NT2/D1 (cell line): ENCODE measurements at regions not wholly inside any gene's neighbourhood (a gene's known extent, or its start where the extent isn't known, plus 50 kb on each side); places are given as distances from the start of the nearest gene placed in this dataset.

Source experiments
- YY1 ChIP-seq: IDR thresholded peaks from 2 replicates; pipeline ENCODE4 v1.6.1; 2011; ENCODE audit not compliant: insufficient read length, insufficient read depth
- ZNF274 ChIP-seq: IDR thresholded peaks from 2 replicates; pipeline ENCODE4 v1.6.1; 2011; ENCODE audit warnings: mild to moderate bottlenecking, low read depth, low read length

DNA sequence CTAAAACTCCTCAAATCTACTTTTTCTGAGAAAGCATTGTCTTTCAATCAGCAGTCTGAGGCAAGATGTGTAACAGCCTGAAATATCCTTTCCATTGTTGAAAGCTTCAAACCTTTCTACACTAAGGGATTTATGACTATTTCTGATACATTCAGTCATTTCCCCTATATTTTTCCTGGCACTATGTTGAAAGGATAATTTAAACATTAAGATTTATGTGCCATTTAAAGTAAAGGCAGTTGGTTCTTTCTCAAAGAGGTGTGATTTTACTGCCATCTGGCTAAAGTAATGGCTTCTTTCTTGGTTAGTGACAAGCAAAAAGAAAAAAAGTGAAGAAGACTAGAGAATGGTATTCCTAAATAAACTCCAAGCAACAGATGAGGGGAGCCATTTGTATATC, 249.6 kb upstream of the COL8A1 start:
- TF ChIP-seq YY1 (no peak), ZNF274 (no peak)
